HCT116 (cell line): ENCODE measurements at regions not wholly inside any gene's neighbourhood (a gene's known extent, or its start where the extent isn't known, plus 50 kb on each side); places are given as distances from the start of the nearest gene placed in this dataset.
"Not testable (repeated sequence)": the region's sequence is repeated elsewhere in the genome, so short reads cannot be mapped to it uniquely, and the experiment has no call there.

Source experiments
- ATAC-seq: fragments of 200-7000 bp; cut with Tn5 transposase; 2 replicates; pipeline ENCODE4 v1.9.1; 2020; ENCODE audit warnings: mild to moderate bottlenecking, moderate library complexity
- BruUV-seq: library from RNA; stranded (reverse); fragments of 400-500 nt; replicated peaks from 2 replicates; lab custom pipeline; 2021; lab: Mats Ljungman, UMichigan
- CTCF ChIA-PET: fragments of 300-600 bp; sonication (Branson Sonifier 250); formaldehyde crosslinking; loops from one replicate; lab custom pipeline; 2021; ENCODE audit warnings: antibody characterized with exemption; lab: Charles Lee
- POLR2A ChIA-PET: fragments of 300-600, 350-600 bp; sonication (Branson Sonifier 250); formaldehyde crosslinking; loops from one replicate; lab custom pipeline; 2021; ENCODE audit warnings: antibody characterized with exemption; lab: Charles Lee
- RAD21 ChIA-PET, 2 experiments: fragments of 300-600 bp; sonication (Branson Sonifier 250); formaldehyde crosslinking; loops; one replicate each; lab custom pipeline; 2023; ENCODE audit warnings: low total read pairs in 2 of 2; ENCODE audit not compliant: uncharacterized antibody in 2 of 2, unreplicated experiment in 2 of 2, low non-redundant PET in 1 of 2; lab: Charles Lee
- DNase-seq: peaks from one replicate; pipeline ENCODE4 v3.0.0-alpha.2; 2010; ENCODE audit warnings: low read depth, low spot score
- H2AFZ ChIP-seq: fragments of 200-600 bp; shearing (Covaris generic), sonication (generic); 2 replicates; pipeline ENCODE4 v1.6.1; 2017; ENCODE audit warnings: low read depth, mixed run types, mixed read lengths, antibody characterized with exemption, low read length; ENCODE audit not compliant: poor library complexity, severe bottlenecking
- H3K27ac ChIP-seq: 2 replicates; pipeline ENCODE4 v1.5.1; 2012; ENCODE audit warnings: low read depth, low read length
- H3K27me3 ChIP-seq: fragments of 200-600 bp; sonication (generic); 2 replicates; pipeline ENCODE4 v1.6.1; 2016; ENCODE audit warnings: mixed run types, low read length, mixed read lengths; ENCODE audit not compliant: insufficient read depth
- H3K36me3 ChIP-seq, 2 experiments: fragments of 200-500 bp in 1 of 2; fragments of 200-600 bp in 1 of 2; sonication (Bioruptor generic) in 1 of 2; sonication (generic) in 1 of 2; 2 replicates each; pipeline versions ENCODE4 v1.5.1 to v1.6.1; 2014 to 2016; ENCODE audit warnings: low read length in 2 of 2, inconsistent platforms in 1 of 2, mixed read lengths in 1 of 2, mixed run types in 1 of 2; ENCODE audit not compliant: insufficient read depth in 2 of 2, control insufficient read depth in 1 of 2
- H3K4me1 ChIP-seq, 2 experiments: fragments of 200-600 bp in 1 of 2; sonication (generic) in 1 of 2; 2 replicates each; pipeline versions ENCODE4 v1.5.1 to v1.6.1; 2012 to 2017; ENCODE audit warnings: low read length in 2 of 2, inconsistent platforms in 1 of 2, mild to moderate bottlenecking in 1 of 2, mixed read lengths in 1 of 2, mixed run types in 1 of 2, moderate library complexity in 1 of 2; ENCODE audit not compliant: insufficient read depth in 2 of 2, control insufficient read depth in 1 of 2
- H3K4me2 ChIP-seq: fragments of 200-600 bp; sonication (generic); 2 replicates; pipeline ENCODE4 v1.6.1; 2017; ENCODE audit warnings: mixed run types, low read length, mixed read lengths
- H3K4me3 ChIP-seq, 2 experiments: fragments of 200-600 bp in 1 of 2; sonication (generic) in 1 of 2; replicated peaks in 1 of 2; 2 replicates each; pipeline ENCODE4 v1.5.1; 2011 to 2016; ENCODE audit warnings: low read length in 2 of 2, control low read depth in 1 of 2, low read depth in 1 of 2, mild to moderate bottlenecking in 1 of 2, mixed read lengths in 1 of 2, mixed run types in 1 of 2
- H3K79me2 ChIP-seq: fragments of 200-600 bp; sonication (generic); 2 replicates; pipeline ENCODE4 v1.6.1; 2017; ENCODE audit warnings: mild to moderate bottlenecking, mixed run types, low read length, moderate library complexity, mixed read lengths; ENCODE audit not compliant: insufficient read depth
- H3K9ac ChIP-seq: fragments of 200-600 bp; sonication (generic); 2 replicates; pipeline ENCODE4 v1.6.1; 2016; ENCODE audit warnings: low read length, mixed read lengths
- H3K9me2 ChIP-seq: fragments of 200-600 bp; sonication (generic), shearing (Covaris generic); 2 replicates; pipeline ENCODE4 v1.6.1; 2017; ENCODE audit warnings: mixed run types, mild to moderate bottlenecking, moderate library complexity; ENCODE audit not compliant: insufficient read depth
- H3K9me3 ChIP-seq, 2 experiments: fragments of 200-500 bp in 1 of 2; fragments of 200-600 bp in 1 of 2; sonication (Bioruptor generic) in 1 of 2; sonication (generic) in 1 of 2; 2 replicates each; pipeline ENCODE4 v1.6.1; 2014 to 2017; ENCODE audit warnings: low read length in 2 of 2, mixed read lengths in 2 of 2, inconsistent platforms in 1 of 2, low read depth in 1 of 2, mild to moderate bottlenecking in 1 of 2, mixed run types in 1 of 2, moderate library complexity in 1 of 2; ENCODE audit not compliant: control insufficient read depth in 1 of 2, insufficient read depth in 1 of 2
- H4K20me1 ChIP-seq: fragments of 200-600 bp; sonication (generic), shearing (Covaris generic); 2 replicates; pipeline ENCODE4 v1.6.1; 2017; ENCODE audit warnings: mixed run types, mild to moderate bottlenecking, moderate library complexity; ENCODE audit not compliant: insufficient read depth
- ATF3 ChIP-seq: IDR thresholded peaks from 2 replicates; pipeline ENCODE4 v1.6.1; 2012
- CBX3 ChIP-seq: IDR thresholded peaks from 2 replicates; pipeline ENCODE4 v1.6.1; 2012; ENCODE audit warnings: low read depth
- CTCF ChIP-seq, 3 experiments: fragments of 200-600 bp in 1 of 3; sonication (generic) in 1 of 3; IDR thresholded peaks in 2 of 3; conservative IDR thresholded peaks in 1 of 3; 2 replicates each; pipeline ENCODE4 v1.5.1; 2012 to 2017; ENCODE audit warnings: low read depth in 2 of 3, low read length in 2 of 3, antibody characterized with exemption in 1 of 3, borderline replicate concordance in 1 of 3, control low read depth in 1 of 3, mild to moderate bottlenecking in 1 of 3, mixed read lengths in 1 of 3, mixed run types in 1 of 3, moderate library complexity in 1 of 3; ENCODE audit not compliant: insufficient read depth in 1 of 3
- ELF1 ChIP-seq: IDR thresholded peaks from 2 replicates; pipeline ENCODE4 v1.6.1; 2012; ENCODE audit warnings: low read depth, borderline replicate concordance
- EZH2 ChIP-seq: fragments of 200-600 bp; sonication (generic); IDR thresholded peaks from 2 replicates; pipeline ENCODE4 v1.6.1; 2017; ENCODE audit warnings: antibody characterized with exemption, mixed run types
- EZH2phosphoT487 ChIP-seq: fragments of 200-600 bp; IDR thresholded peaks from 2 replicates; pipeline ENCODE4 v1.6.1; 2018; ENCODE audit warnings: antibody characterized with exemption, borderline replicate concordance
- JUND ChIP-seq: IDR thresholded peaks from 2 replicates; pipeline ENCODE4 v1.6.1; 2012
- MAX ChIP-seq: IDR thresholded peaks from 2 replicates; pipeline ENCODE4 v1.6.1; 2012
- POLR2A ChIP-seq: IDR thresholded peaks from 2 replicates; pipeline ENCODE4 v1.7.0; 2011; ENCODE audit warnings: borderline replicate concordance; ENCODE audit not compliant: insufficient read depth, insufficient read length; ENCODE audit errors: extremely low read depth
- POLR2AphosphoS5 ChIP-seq: IDR thresholded peaks from 2 replicates; pipeline ENCODE4 v1.6.1; 2011; ENCODE audit warnings: mild to moderate bottlenecking, low read depth, low read length, moderate library complexity
- RAD21 ChIP-seq: IDR thresholded peaks from 2 replicates; pipeline ENCODE4 v1.6.1; 2012; ENCODE audit warnings: low read depth, mild to moderate bottlenecking
- REST ChIP-seq: IDR thresholded peaks from 2 replicates; pipeline ENCODE4 v1.6.1; 2012; ENCODE audit warnings: low read depth
- SIN3A ChIP-seq: IDR thresholded peaks from 2 replicates; pipeline ENCODE4 v1.6.1; 2012; ENCODE audit warnings: low read depth
- SP1 ChIP-seq: IDR thresholded peaks from 2 replicates; pipeline ENCODE4 v1.6.1; 2012; ENCODE audit warnings: low read depth
- TCF7L2 ChIP-seq: IDR thresholded peaks from 2 replicates; pipeline ENCODE4 v1.7.0; 2011; ENCODE audit warnings: borderline replicate concordance, inconsistent platforms; ENCODE audit not compliant: insufficient read depth, insufficient read length; ENCODE audit errors: extremely low read depth
- YY1 ChIP-seq: IDR thresholded peaks from 2 replicates; pipeline ENCODE4 v1.6.1; 2011; ENCODE audit warnings: low read length, low read depth, moderate library complexity, mild to moderate bottlenecking; ENCODE audit not compliant: insufficient replicate concordance; ENCODE audit errors: extremely low read depth
- ZFX ChIP-seq: fragments of 450-650 bp; IDR thresholded peaks from 2 replicates; pipeline ENCODE4 v1.6.1; 2017
- intact Hi-C: fragments of 100-400 bp; cut with micrococcal nuclease; formaldehyde crosslinking; loops from 2 replicates; pipeline ENCODE4 v1.10.0; 2022

- DNase-seq (peak; percentile 33), ATAC-seq (peak; percentile 94)
- Histone ChIP-seq H3K4me3 (no peak overlapping the region), H3K79me2 (no peaks in the 10 kb centered on the region), H3K36me3 (no peaks in the 10 kb centered on the region), H4K20me1 (no peaks in the 10 kb centered on the region), H3K4me1 (no peaks in the 10 kb centered on the region), H3K4me2 (no peak overlapping the region), H3K9me2 (no peaks in the 10 kb centered on the region), H2AFZ (peak overlapping the region; percentile 97), H3K27ac (no peak overlapping the region), H3K9me3 (no peaks in the 10 kb centered on the region), H3K9ac (no peak overlapping the region), H3K27me3 (no peaks in the 10 kb centered on the region)
- ChIA-PET CTCF (interaction anchor here (0.8 to 1.6 kb wide), 5 partner anchors 11 to 419 kb away, joined by 3 to 6 read pairs (median 3); no protein-coding TSS in a partner anchor), RAD21 (no interaction called here), POLR2A (no interaction called here)
- TF ChIP-seq TCF7L2 (no peak), REST (no peak), EZH2phosphoT487 (no peak), EZH2 (no peak), ATF3 (no peak), CBX3 (no peak), SIN3A (no peak), ELF1 (no peak), POLR2AphosphoS5 (no peak), SP1 (no peak), POLR2A (no peak), RAD21 (peak; percentile 58), YY1 (no peak), ZFX (no peak), JUND (no peak), CTCF (IDR thresholded peaks at IDR 0.05 in 2 of 3, conservative IDR thresholded peaks at IDR 0.05 in 1 of 3; ENCODE audit: borderline replicate concordance in 1 of 3, insufficient read depth in 1 of 3, low read depth in 2 of 3, low read length in 2 of 3) (peak; percentile 38 to 62 (median 59); a peak in 5 of 6 replicates), MAX (no peak)
- no TSS peak for BruUV-seq
- intact Hi-C loops = loop anchor here (1.0 kb wide), 1 partner anchor 419 kb away; no protein-coding TSS in a partner anchor
Observed at GRCh38 chr3:154904328-154904727, 175.8 kb upstream of the MME start.

GRCh38 chr3:154902495-154902894 is 177.6 kb upstream of the MME start:
- ATAC-seq, RAD21 ChIA-PET, DNase-seq, H3K4me3 ChIP-seq, H3K79me2 ChIP-seq, H3K4me1 ChIP-seq, POLR2A ChIA-PET, H4K20me1 ChIP-seq, BruUV-seq, H3K27ac ChIP-seq, H3K4me2 ChIP-seq, H3K27me3 ChIP-seq, H3K9me2 ChIP-seq, H3K9me3 ChIP-seq, H2AFZ ChIP-seq, H3K36me3 ChIP-seq, H3K9ac ChIP-seq, intact Hi-C loops, CTCF ChIA-PET: not testable (repeated sequence)
